ENCODE measurements at regions not wholly inside any gene's neighbourhood (a gene's known extent, or its start where the extent isn't known, plus 50 kb on each side); places are given as distances from the start of the nearest gene placed in this dataset.

DNA sequence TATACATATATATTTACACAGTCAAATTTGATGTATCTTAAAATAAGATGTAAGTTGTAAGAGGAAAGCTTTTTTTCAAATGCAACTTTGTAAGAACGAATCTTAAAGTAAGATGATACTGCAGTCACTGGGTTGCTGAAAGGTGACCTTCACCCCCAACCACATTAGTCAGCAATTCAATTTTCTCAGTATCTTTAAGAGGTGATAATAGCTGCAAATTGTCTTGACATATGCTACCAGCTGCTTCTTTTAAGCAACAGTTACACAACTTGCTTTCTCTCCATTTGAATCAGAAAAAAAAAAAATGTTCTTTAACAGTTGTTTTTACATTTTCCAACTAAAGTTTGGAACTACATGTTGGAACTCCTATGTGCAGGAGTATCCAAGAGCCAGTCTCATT is 246.6 kb upstream of the CCNG1 start:
- Histone ChIP-seq H3K56ac (ENCODE audit: extremely low read depth, insufficient read depth, low read length) (no peak overlapping the region), H3K9me1 (ENCODE audit: insufficient read depth, low read length) (no peaks in the 10 kb centered on the region), H3K79me1 (ENCODE audit: low read depth in 1 of 2, low read length in 2 of 2) (no peaks in the 10 kb centered on the region), H3K27me3 (ENCODE audit: control insufficient read depth, insufficient read depth, low read length) (no peaks in the 10 kb centered on the region), H2BK5ac (ENCODE audit: low read depth, low read length, poor library complexity, severe bottlenecking) (no peak overlapping the region), H3K27ac (ENCODE audit: insufficient read depth, low read length) (no peak overlapping the region), H2BK120ac (ENCODE audit: low read depth, low read length) (no peak overlapping the region), H4K8ac (ENCODE audit: low read depth in 2 of 2, low read length in 2 of 2) (no peak overlapping the region), H3K4ac (ENCODE audit: low read depth, low read length) (no peak overlapping the region), H3K4me3 (ENCODE audit: insufficient read depth, low read depth, low read length) (no peak overlapping the region), H3K23ac (ENCODE audit: low read depth, low read length) (no peak overlapping the region), H2BK15ac (ENCODE audit: low read depth, low read length) (no peak overlapping the region), H2AFZ (replicated peaks; ENCODE audit: low read length, poor library complexity) (no peak overlapping the region), H4K5ac (ENCODE audit: low read depth, low read length) (no peak overlapping the region), H3K18ac (ENCODE audit: low read depth, low read length) (no peak overlapping the region), H3K4me1 (ENCODE audit: control insufficient read depth, insufficient read depth, low read length) (no peaks in the 10 kb centered on the region), H3K14ac (replicated peaks; ENCODE audit: low read depth, low read length) (no peak overlapping the region), H2AK5ac (ENCODE audit: low read depth, low read length) (no peak overlapping the region), H3K36me3 (ENCODE audit: control insufficient read depth, insufficient read depth, low read length) (no peaks in the 10 kb centered on the region), H2BK20ac (ENCODE audit: low read depth, low read length) (no peak overlapping the region), H3K9me3 (ENCODE audit: control insufficient read depth, insufficient read depth, low read length) (peaks cover 5% of the 10 kb centered on the region), H2AK9ac (replicated peaks; ENCODE audit: low read depth, low read length, poor library complexity) (no peak overlapping the region), H4K20me1 (ENCODE audit: insufficient read depth, low read length) (no peaks in the 10 kb centered on the region), H3K4me2 (ENCODE audit: low read depth, low read length) (no peak overlapping the region), H3K9ac (ENCODE audit: low read depth, low read length) (no peak overlapping the region), H4K91ac (ENCODE audit: insufficient read depth, low read depth, low read length) (no peak overlapping the region)
- no CpG with 5 or more reads among the region's 1 CpG for WGBS, 2 experiments (ENCODE audit: extremely low coverage in 2 of 2, insufficient read length in 1 of 2)
- TF ChIP-seq MAZ (IDR thresholded peaks at IDR 0.05; ENCODE audit: borderline replicate concordance, low read depth, low read length) (no peak), MAFK (IDR thresholded peaks at IDR 0.05; ENCODE audit: low read depth, low read length) (no peak), ELK1 (IDR thresholded peaks at IDR 0.05; ENCODE audit: borderline replicate concordance, low read depth, low read length) (no peak), CTCF (conservative IDR thresholded peaks at IDR 0.05; ENCODE audit: low read depth, low read length) (no peak), RFX5 (IDR thresholded peaks at IDR 0.05; ENCODE audit: low read depth, low read length) (no peak), CHD1 (IDR thresholded peaks at IDR 0.05; ENCODE audit: low read depth, low read length) (no peak), FOS (IDR thresholded peaks at IDR 0.05; ENCODE audit: low read depth, low read length) (no peak), SMC3 (IDR thresholded peaks at IDR 0.05; ENCODE audit: low read depth, low read length) (no peak), POLR2A (IDR thresholded peaks at IDR 0.05; ENCODE audit: low read depth, low read length) (no peak), CEBPB (IDR thresholded peaks at IDR 0.05; ENCODE audit: low read depth, low read length) (no peak), RAD21 (IDR thresholded peaks at IDR 0.05; ENCODE audit: low read length) (no peak), NFE2L2 (IDR thresholded peaks at IDR 0.05; ENCODE audit: low read depth, low read length) (no peak), RCOR1 (IDR thresholded peaks at IDR 0.05; ENCODE audit: insufficient replicate concordance, low read length) (no peak), MXI1 (IDR thresholded peaks at IDR 0.05; ENCODE audit: borderline replicate concordance, low read depth, low read length) (no peak), BHLHE40 (IDR thresholded peaks at IDR 0.05; ENCODE audit: low read depth, low read length) (no peak)
- TF ChIP-seq, protein P1, sequence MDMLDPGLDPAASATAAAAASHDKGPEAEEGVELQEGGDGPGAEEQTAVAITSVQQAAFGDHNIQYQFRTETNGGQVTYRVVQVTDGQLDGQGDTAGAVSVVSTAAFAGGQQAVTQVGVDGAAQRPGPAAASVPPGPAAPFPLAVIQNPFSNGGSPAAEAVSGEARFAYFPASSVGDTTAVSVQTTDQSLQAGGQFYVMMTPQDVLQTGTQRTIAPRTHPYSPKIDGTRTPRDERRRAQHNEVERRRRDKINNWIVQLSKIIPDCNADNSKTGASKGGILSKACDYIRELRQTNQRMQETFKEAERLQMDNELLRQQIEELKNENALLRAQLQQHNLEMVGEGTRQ (IDR thresholded peaks at IDR 0.05; ENCODE audit: low read depth, low read length): no peak
- ChIA-PET POLR2A (ENCODE audit: unreplicated experiment) (no interaction called here), CTCF (no interaction called here)
- intact Hi-C loops (cut with micrococcal nuclease): no loop called here
- dilution Hi-C loops (cut with HindIII; ENCODE audit: low sequenced_read_pairs, unreplicated experiment): no loop called here
- no peak for DNase-seq
- BruUV-seq (replicated peaks): no TSS peak
- no peak for ATAC-seq (ENCODE audit: low read depth)
- in situ Hi-C loops (cut with MboI; ENCODE audit: low sequenced_read_pairs): no loop called here

All from IMR-90 (cell line).